Prostate gland (tissue), 2 donors: ENCODE measurements at regions not wholly inside any gene's neighbourhood (a gene's known extent, or its start where the extent isn't known, plus 50 kb on each side); places are given as distances from the start of the nearest gene placed in this dataset.

Source experiments
- POLR2A ChIP-seq: fragments of 450-650 bp; IDR thresholded peaks from one replicate; pipeline ENCODE4 v1.6.1; 2016; ENCODE audit warnings: antibody characterized with exemption, mild to moderate bottlenecking
- POLR2AphosphoS5 ChIP-seq: sonication (generic); formaldehyde crosslinking; IDR thresholded peaks from one replicate; pipeline ENCODE4 v1.6.1; 2017; ENCODE audit warnings: antibody characterized with exemption
- TF ChIP-seq, protein P1 (sequence below), 4 experiments: fragments of 200-600 bp in 2 of 4; fragments of 450-650 bp in 2 of 4; sonication (generic) in 2 of 4; IDR thresholded peaks; 1 replicate in 3 of 4; 2 replicates in 1 of 4; pipeline ENCODE4 v1.5.1; 2016 to 2019; ENCODE audit warnings: antibody characterized with exemption in 4 of 4, mild to moderate bottlenecking in 2 of 4, moderate library complexity in 2 of 4

DNA sequence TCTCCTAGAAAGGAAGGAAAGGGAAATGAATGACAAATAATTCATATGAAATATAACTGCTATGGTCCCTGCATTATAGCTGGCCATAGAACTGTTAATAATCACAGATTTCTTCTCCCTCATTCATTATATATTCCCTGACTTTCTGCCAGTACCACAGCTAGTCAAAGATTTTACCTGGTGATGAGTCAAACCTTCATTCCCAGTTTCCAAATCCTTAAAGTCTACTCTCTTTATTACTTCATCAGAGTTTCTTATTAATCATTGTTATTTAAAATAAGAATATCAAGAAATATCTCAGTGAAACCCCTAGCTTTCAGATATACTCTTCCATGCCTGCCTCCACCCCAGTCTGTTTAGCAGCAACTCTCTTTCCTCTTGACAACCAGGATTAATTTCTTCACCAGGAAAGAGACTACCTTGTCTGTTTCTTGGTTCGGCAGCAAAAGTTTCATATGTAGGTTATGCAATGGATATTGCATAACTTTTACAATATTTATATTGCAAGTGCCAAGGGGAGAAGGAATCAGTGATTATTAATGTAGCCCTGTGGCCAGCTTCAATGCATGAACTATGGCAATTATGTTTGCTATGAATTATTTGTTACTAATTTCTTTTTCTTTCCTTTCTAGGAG, 533.8 kb downstream of the FBXO15 start:
- TF ChIP-seq, protein P1, sequence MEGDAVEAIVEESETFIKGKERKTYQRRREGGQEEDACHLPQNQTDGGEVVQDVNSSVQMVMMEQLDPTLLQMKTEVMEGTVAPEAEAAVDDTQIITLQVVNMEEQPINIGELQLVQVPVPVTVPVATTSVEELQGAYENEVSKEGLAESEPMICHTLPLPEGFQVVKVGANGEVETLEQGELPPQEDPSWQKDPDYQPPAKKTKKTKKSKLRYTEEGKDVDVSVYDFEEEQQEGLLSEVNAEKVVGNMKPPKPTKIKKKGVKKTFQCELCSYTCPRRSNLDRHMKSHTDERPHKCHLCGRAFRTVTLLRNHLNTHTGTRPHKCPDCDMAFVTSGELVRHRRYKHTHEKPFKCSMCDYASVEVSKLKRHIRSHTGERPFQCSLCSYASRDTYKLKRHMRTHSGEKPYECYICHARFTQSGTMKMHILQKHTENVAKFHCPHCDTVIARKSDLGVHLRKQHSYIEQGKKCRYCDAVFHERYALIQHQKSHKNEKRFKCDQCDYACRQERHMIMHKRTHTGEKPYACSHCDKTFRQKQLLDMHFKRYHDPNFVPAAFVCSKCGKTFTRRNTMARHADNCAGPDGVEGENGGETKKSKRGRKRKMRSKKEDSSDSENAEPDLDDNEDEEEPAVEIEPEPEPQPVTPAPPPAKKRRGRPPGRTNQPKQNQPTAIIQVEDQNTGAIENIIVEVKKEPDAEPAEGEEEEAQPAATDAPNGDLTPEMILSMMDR (IDR thresholded peaks at IDR 0.05) = no peak
- TF ChIP-seq POLR2A = no peak
- TF ChIP-seq POLR2AphosphoS5 = peak; percentile 21
